Astrocyte (in vitro differentiated cells and primary cell): ENCODE measurements at regions not wholly inside any gene's neighbourhood (a gene's known extent, or its start where the extent isn't known, plus 50 kb on each side); places are given as distances from the start of the nearest gene placed in this dataset.

Experiments used
- DNase-seq: peaks from one replicate; pipeline ENCODE4 v3.0.0-alpha.2; 2010; ENCODE audit warnings: low read depth
- FAIRE-seq: peaks from 2 replicates; lab custom pipeline; 2011; peaks lifted over from hg19 to GRCh38; lab: Jason Lieb, UNC
- H2AFZ ChIP-seq: 2 replicates; pipeline ENCODE4 v1.6.0; 2012; ENCODE audit warnings: low read depth, low read length, inconsistent platforms
- H3K27ac ChIP-seq: 2 replicates; pipeline ENCODE4 v1.5.1; 2011; ENCODE audit warnings: low read depth, low read length, inconsistent platforms
- H3K27me3 ChIP-seq: 2 replicates; pipeline ENCODE4 v1.6.0; 2011; ENCODE audit warnings: low read length, inconsistent platforms; ENCODE audit not compliant: insufficient read depth
- H3K36me3 ChIP-seq: 2 replicates; pipeline ENCODE4 v1.5.1; 2011; ENCODE audit warnings: low read length, inconsistent platforms; ENCODE audit not compliant: insufficient read depth
- H3K4me1 ChIP-seq: 2 replicates; pipeline ENCODE4 v1.5.1; 2011; ENCODE audit warnings: low read length, inconsistent platforms; ENCODE audit not compliant: insufficient read depth
- H3K4me2 ChIP-seq: 2 replicates; pipeline ENCODE4 v1.6.0; 2012; ENCODE audit warnings: low read length, inconsistent platforms
- H3K4me3 ChIP-seq: 2 replicates; pipeline ENCODE4 v1.5.1; 2011; ENCODE audit warnings: low read depth, mild to moderate bottlenecking, low read length, inconsistent platforms; ENCODE audit not compliant: insufficient read depth
- H3K79me2 ChIP-seq: 2 replicates; pipeline ENCODE4 v1.6.0; 2012; ENCODE audit warnings: mild to moderate bottlenecking, low read length, inconsistent platforms; ENCODE audit not compliant: insufficient read depth
- H3K9ac ChIP-seq: 2 replicates; pipeline ENCODE4 v1.6.0; 2012; ENCODE audit warnings: mild to moderate bottlenecking, low read length, inconsistent platforms
- H3K9me3 ChIP-seq: 2 replicates; pipeline ENCODE4 v1.5.1; 2012; ENCODE audit warnings: low read depth, mild to moderate bottlenecking, low read length, inconsistent platforms; ENCODE audit not compliant: insufficient read depth
- H4K20me1 ChIP-seq: 2 replicates; pipeline ENCODE4 v1.6.0; 2012; ENCODE audit warnings: low read length, inconsistent platforms; ENCODE audit not compliant: insufficient read depth
- H3K27ac Mint-ChIP-seq: one replicate; pipeline ENCODE4 v1.8.0; 2021; ENCODE audit warnings: mild to moderate bottlenecking, mixed read lengths; ENCODE audit not compliant: unreplicated experiment
- H3K27me3 Mint-ChIP-seq: one replicate; pipeline ENCODE4 v1.8.0; 2021; ENCODE audit warnings: low read depth, mixed read lengths; ENCODE audit not compliant: unreplicated experiment
- H3K36me3 Mint-ChIP-seq: one replicate; pipeline ENCODE4 v1.8.0; 2021; ENCODE audit warnings: low read depth, mixed read lengths; ENCODE audit not compliant: unreplicated experiment
- H3K4me1 Mint-ChIP-seq: one replicate; pipeline ENCODE4 v1.8.0; 2021; ENCODE audit warnings: low read depth, mixed read lengths; ENCODE audit not compliant: unreplicated experiment
- H3K4me3 Mint-ChIP-seq: one replicate; pipeline ENCODE4 v1.8.0; 2021; ENCODE audit warnings: mild to moderate bottlenecking, moderate library complexity, mixed read lengths; ENCODE audit not compliant: unreplicated experiment
- H3K9me3 Mint-ChIP-seq: one replicate; pipeline ENCODE4 v1.8.0; 2021; ENCODE audit warnings: mild to moderate bottlenecking, mixed read lengths; ENCODE audit not compliant: unreplicated experiment
- CTCF ChIP-seq: IDR thresholded peaks from 2 replicates; pipeline ENCODE4 v1.5.1; 2011; ENCODE audit warnings: low read depth, mild to moderate bottlenecking, inconsistent platforms, low read length, moderate library complexity; ENCODE audit not compliant: insufficient read depth
- EZH2 ChIP-seq: IDR thresholded peaks from 2 replicates; pipeline ENCODE4 v1.6.1; 2012; ENCODE audit warnings: mild to moderate bottlenecking, low read length, inconsistent platforms; ENCODE audit not compliant: insufficient read depth

DNA sequence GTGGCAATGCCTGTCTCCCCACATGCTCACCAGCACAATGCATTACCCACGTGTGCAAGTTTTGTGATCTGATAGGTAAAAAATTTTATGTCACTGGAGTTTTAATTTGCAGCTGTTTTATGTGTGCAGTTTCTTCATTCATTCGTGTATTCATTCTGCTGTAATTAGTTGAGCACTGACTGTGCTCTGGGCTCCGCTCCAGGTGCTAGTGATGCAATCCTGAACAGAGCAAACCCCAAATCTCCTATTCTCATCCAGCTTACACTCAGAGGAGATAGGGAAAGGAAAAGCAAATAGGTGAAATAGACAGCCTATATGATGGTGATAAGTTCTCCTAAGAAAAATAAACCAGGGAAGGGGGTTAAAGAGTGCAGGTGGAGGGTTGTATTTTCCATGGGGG lies 148.4 kb downstream of the TENT4A start:
- Histone ChIP-seq H3K36me3 (no peaks in the 10 kb centered on the region), H4K20me1 (no peaks in the 10 kb centered on the region), H3K9ac (no peak overlapping the region), H3K4me1 (no peaks in the 10 kb centered on the region), H3K4me3 (no peak overlapping the region), H3K79me2 (no peaks in the 10 kb centered on the region), H3K4me2 (no peak overlapping the region), H3K27ac (no peak overlapping the region), H3K9me3 (peaks cover 4% of the 10 kb centered on the region), H2AFZ (no peak overlapping the region), H3K27me3 (no peaks in the 10 kb centered on the region)
- peaks cover 8% of the 10 kb centered on the region for H3K27me3 Mint-ChIP-seq
- FAIRE-seq: no peak
- H3K36me3 Mint-ChIP-seq: no peaks in the 10 kb centered on the region
- no peak overlapping the region for H3K27ac Mint-ChIP-seq
- H3K4me3 Mint-ChIP-seq: no peak overlapping the region
- DNase-seq: no peak
- no peaks in the 10 kb centered on the region for H3K9me3 Mint-ChIP-seq
- H3K4me1 Mint-ChIP-seq: no peaks in the 10 kb centered on the region
- no peak for TF ChIP-seq EZH2
- TF ChIP-seq CTCF: no peak

DNA sequence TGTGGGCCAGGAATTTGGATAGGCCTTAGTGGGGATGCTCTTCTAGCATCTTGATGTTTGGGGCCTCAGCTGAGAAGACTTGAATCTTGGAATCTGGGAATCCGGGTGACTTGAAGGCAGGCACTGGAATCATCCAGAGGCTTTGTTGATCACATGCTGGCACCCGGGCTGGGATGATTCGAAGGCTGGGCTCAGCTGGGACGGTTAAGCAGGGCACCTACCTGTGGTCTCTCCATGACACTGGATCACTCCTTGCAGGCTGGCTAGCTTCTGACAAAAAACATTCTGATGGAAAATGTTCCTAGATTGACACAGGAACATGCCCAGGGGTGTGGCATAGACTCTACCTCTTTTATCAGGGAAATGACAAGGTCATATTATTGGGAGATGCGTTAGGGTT lies 149.1 kb downstream of the TENT4A start:
- Mint-ChIP-seq H3K27me3 (peaks cover 8% of the 10 kb centered on the region), H3K4me1 (no peaks in the 10 kb centered on the region), H3K36me3 (no peaks in the 10 kb centered on the region), H3K4me3 (no peak overlapping the region), H3K27ac (no peak overlapping the region), H3K9me3 (no peaks in the 10 kb centered on the region)
- H3K9ac ChIP-seq: no peak overlapping the region
- FAIRE-seq: no peak
- peaks cover 4% of the 10 kb centered on the region for H3K9me3 ChIP-seq
- H3K4me1 ChIP-seq: no peaks in the 10 kb centered on the region
- no peaks in the 10 kb centered on the region for H3K27me3 ChIP-seq
- TF ChIP-seq EZH2 (no peak), CTCF (no peak)
- H3K4me2 ChIP-seq: no peak overlapping the region
- H3K27ac ChIP-seq: no peak overlapping the region
- no peak for DNase-seq
- H3K36me3 ChIP-seq: no peaks in the 10 kb centered on the region
- H3K4me3 ChIP-seq: no peak overlapping the region
- H4K20me1 ChIP-seq: no peaks in the 10 kb centered on the region
- H3K79me2 ChIP-seq: no peaks in the 10 kb centered on the region
- no peak overlapping the region for H2AFZ ChIP-seq

DNA sequence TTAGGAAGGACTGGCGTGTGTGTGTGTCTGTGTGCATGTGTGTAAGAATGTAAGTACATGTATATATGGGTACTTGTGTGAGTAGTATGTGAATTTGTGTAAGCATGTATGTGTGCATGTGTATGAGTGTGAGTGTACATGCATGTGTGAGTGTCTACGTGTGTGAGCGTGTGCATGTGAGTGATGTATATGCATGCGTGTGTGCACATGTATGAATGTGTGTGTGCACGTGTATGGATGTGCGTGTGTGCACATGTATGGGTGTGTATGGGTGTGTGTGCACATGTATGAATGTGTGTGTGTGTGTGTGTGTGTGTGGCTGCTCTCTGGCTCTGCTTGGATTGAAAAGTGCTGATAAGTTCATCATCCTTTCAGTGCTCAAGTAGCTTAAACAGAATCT lies 154.5 kb downstream of the TENT4A start:
- Mint-ChIP-seq H3K27ac (no peak overlapping the region), H3K36me3 (no peaks in the 10 kb centered on the region), H3K9me3 (no peaks in the 10 kb centered on the region), H3K27me3 (peaks cover 6% of the 10 kb centered on the region), H3K4me3 (no peak overlapping the region), H3K4me1 (no peaks in the 10 kb centered on the region)
- Histone ChIP-seq H4K20me1 (no peaks in the 10 kb centered on the region), H2AFZ (no peak overlapping the region), H3K9me3 (peaks cover 3% of the 10 kb centered on the region), H3K36me3 (no peaks in the 10 kb centered on the region), H3K79me2 (no peaks in the 10 kb centered on the region), H3K9ac (no peak overlapping the region), H3K27ac (no peak overlapping the region), H3K27me3 (no peaks in the 10 kb centered on the region), H3K4me2 (no peak overlapping the region), H3K4me1 (no peaks in the 10 kb centered on the region), H3K4me3 (no peak overlapping the region)
- no peak for FAIRE-seq
- DNase-seq: no peak
- TF ChIP-seq CTCF: no peak
- TF ChIP-seq EZH2: no peak
